B cell (primary cell): ENCODE measurements at regions not wholly inside any gene's neighbourhood (a gene's known extent, or its start where the extent isn't known, plus 50 kb on each side); places are given as distances from the start of the nearest gene placed in this dataset.

Source experiments
- ATAC-seq: fragments of 200-7000 bp; cut with Tn5 transposase; one replicate; pipeline ENCODE4 v1.10.0; 2021; ENCODE audit warnings: low read depth, mild to moderate bottlenecking, moderate number of reproducible peaks, moderate library complexity
- CTCF ChIA-PET: fragments of 350-600 bp; sonication (Branson Sonifier 250); formaldehyde crosslinking; loops from one replicate; lab custom pipeline; 2021; ENCODE audit warnings: antibody characterized with exemption, inconsistent platforms; lab: Charles Lee
- POLR2A ChIA-PET: fragments of 350-600 bp; sonication (Branson Sonifier 250); formaldehyde crosslinking; loops from one replicate; lab custom pipeline; 2021; ENCODE audit warnings: antibody characterized with exemption; lab: Charles Lee
- DNase-seq: peaks from one replicate; pipeline ENCODE4 v3.0.0; 2013
- H2AFZ ChIP-seq: 2 replicates; pipeline ENCODE4 v1.6.1; 2012; ENCODE audit warnings: mild to moderate bottlenecking, low read depth, low read length; ENCODE audit not compliant: insufficient read depth, poor library complexity, severe bottlenecking
- H3K27ac ChIP-seq, 2 donors: 1 replicate in 1 of 2; 2 replicates in 1 of 2; pipeline ENCODE4 v1.5.1; 2012 to 2013; ENCODE audit warnings: low read length in 2 of 2, mild to moderate bottlenecking in 2 of 2, moderate library complexity in 1 of 2
- H3K27me3 ChIP-seq, 4 experiments: fragments of 200-600 bp in 1 of 4; sonication (generic) in 1 of 4; replicated peaks in 1 of 4; 1 replicate in 2 of 4; 2 replicates in 2 of 4; pipeline versions ENCODE4 v1.6.1 to v1.7.0; 2013 to 2016; ENCODE audit warnings: low read length in 3 of 4, mild to moderate bottlenecking in 2 of 4, mixed read lengths in 1 of 4, moderate library complexity in 1 of 4; ENCODE audit not compliant: insufficient read depth in 4 of 4, control insufficient read depth in 3 of 4; ENCODE audit errors: control extremely low read depth in 1 of 4
- H3K36me3 ChIP-seq, 2 experiments: replicated peaks in 1 of 2; 1 replicate in 1 of 2; 2 replicates in 1 of 2; pipeline versions ENCODE4 v1.6.1 to v1.7.1; 2013; ENCODE audit warnings: low read length in 1 of 2; ENCODE audit not compliant: insufficient read depth in 2 of 2, control insufficient read depth in 1 of 2; ENCODE audit errors: control extremely low read depth in 1 of 2, extremely low read depth in 1 of 2
- H3K4me1 ChIP-seq, 2 donors: fragments of 200-600 bp in 1 of 2; sonication (generic) in 1 of 2; 1 replicate in 1 of 2; 2 replicates in 1 of 2; pipeline versions ENCODE4 v1.5.1 to v1.6.1; 2013 to 2017; ENCODE audit warnings: low read length in 2 of 2; ENCODE audit not compliant: control insufficient read depth in 2 of 2, insufficient read depth in 2 of 2
- H3K4me2 ChIP-seq: replicated peaks from 2 replicates; pipeline ENCODE3; 2012; ENCODE audit warnings: mild to moderate bottlenecking, low read depth, low read length; ENCODE audit not compliant: poor library complexity, severe bottlenecking
- H3K4me3 ChIP-seq, 5 experiments: fragments of 200-600 bp in 1 of 5; sonication (generic) in 1 of 5; 1 replicate in 3 of 5; 2 replicates in 2 of 5; pipeline versions ENCODE4 v1.5.1 to v1.7.0; 2011 to 2016; ENCODE audit warnings: low read length in 4 of 5, mild to moderate bottlenecking in 4 of 5, low read depth in 2 of 5, control low read depth in 1 of 5, moderate library complexity in 1 of 5; ENCODE audit not compliant: insufficient read depth in 1 of 5; ENCODE audit errors: control extremely low read depth in 1 of 5, extremely low read depth in 1 of 5
- H3K79me2 ChIP-seq: fragments of 200-600 bp; sonication (generic); one replicate; pipeline ENCODE4 v1.6.0; 2016; ENCODE audit warnings: low read length; ENCODE audit not compliant: control insufficient read depth, insufficient read depth
- H3K9ac ChIP-seq: fragments of 200-600 bp; sonication (generic); 2 replicates; pipeline ENCODE4 v1.6.1; 2017; ENCODE audit warnings: mild to moderate bottlenecking, low read length, moderate library complexity
- H3K9me3 ChIP-seq, 3 donors: one replicate each; pipeline versions ENCODE4 v1.6.1 to v1.7.1; 2013; ENCODE audit warnings: low read length in 2 of 3; ENCODE audit not compliant: control insufficient read depth in 2 of 3, insufficient read depth in 1 of 3; ENCODE audit errors: control extremely low read depth in 1 of 3
- H4K20me1 ChIP-seq: 2 replicates; pipeline ENCODE4 v1.6.0; 2012; ENCODE audit warnings: mild to moderate bottlenecking, low read length; ENCODE audit not compliant: insufficient read depth, control insufficient read depth, poor library complexity, severe bottlenecking
- H3K27ac Mint-ChIP-seq: one replicate; pipeline ENCODE4 v1.8.0; 2021; ENCODE audit warnings: mixed read lengths
- H3K27me3 Mint-ChIP-seq: one replicate; pipeline ENCODE4 v1.8.0; 2021; ENCODE audit warnings: mixed read lengths
- H3K4me1 Mint-ChIP-seq: one replicate; pipeline ENCODE4 v1.8.0; 2021; ENCODE audit warnings: mixed read lengths
- H3K4me3 Mint-ChIP-seq: one replicate; pipeline ENCODE4 v1.8.0; 2021; ENCODE audit warnings: mixed read lengths
- H3K9me3 Mint-ChIP-seq: one replicate; pipeline ENCODE4 v1.8.0; 2022; ENCODE audit warnings: mixed read lengths; ENCODE audit not compliant: insufficient read depth
- CTCF ChIP-seq: fragments of 200-600 bp; IDR thresholded peaks from one replicate; pipeline ENCODE4 v1.8.0; 2022; ENCODE audit warnings: antibody characterized with exemption, mild to moderate bottlenecking
- EZH2 ChIP-seq: IDR thresholded peaks from 2 replicates; pipeline ENCODE4 v1.6.1; 2012; ENCODE audit warnings: borderline replicate concordance, low read depth, mild to moderate bottlenecking, moderate library complexity, low read length; ENCODE audit not compliant: insufficient read depth, poor library complexity, severe bottlenecking
- WGBS: methylation state at CpG from one replicate; pipeline ENCODE4 v1.1.5; 2013; ENCODE audit warnings: missing lambda C conversion rate; ENCODE audit not compliant: insufficient coverage; 5-methylcytosine and 5-hydroxymethylcytosine counted together
- intact Hi-C: fragments of 100-400 bp; cut with micrococcal nuclease; formaldehyde crosslinking; loops from one replicate; pipeline ENCODE4 v1.10.0; 2022

- no peaks in the 10 kb centered on the region for H3K9me3 Mint-ChIP-seq
- no peak for ATAC-seq
Observed at GRCh38 chr17:77558846-77559626, 399.5 kb upstream of the TNRC6C start.

More at GRCh38 chr17:77558846-77559626, 399.5 kb upstream of the TNRC6C start:
- H3K36me3 ChIP-seq, result no peaks in the 10 kb centered on the region
- H3K9ac ChIP-seq, result no peak overlapping the region
- peaks cover 0 to 12% (median 0%) of the 10 kb centered on the region in 4 experiments for H3K27me3 ChIP-seq
- TF ChIP-seq EZH2, result no peak
- TF ChIP-seq CTCF, result no peak
- Mint-ChIP-seq H3K27ac (no peak overlapping the region), H3K4me1 (peaks cover 2% of the 10 kb centered on the region), H3K4me3 (no peak overlapping the region), H3K27me3 (peaks cover 28% of the 10 kb centered on the region)
- no peaks in the 10 kb centered on the region for H3K79me2 ChIP-seq
- ChIA-PET POLR2A (no interaction called here), CTCF (no interaction called here)
- H3K27ac ChIP-seq, result no peak overlapping the region
- H4K20me1 ChIP-seq, result no peaks in the 10 kb centered on the region
- peaks cover 0 to 4% of the 10 kb centered on the region in 2 donors for H3K4me1 ChIP-seq
- DNase-seq, result no peak
- no peak overlapping the region for H3K4me3 ChIP-seq
- no peak overlapping the region for H3K4me2 ChIP-seq
- no peaks in the 10 kb centered on the region for H3K9me3 ChIP-seq
- no peak overlapping the region for H2AFZ ChIP-seq
- intact Hi-C loops, result no loop called here
- 91% methylated on average over 8 of the region's 12 CpGs for WGBS
